ENCODE measurements at regions not wholly inside any gene's neighbourhood (a gene's known extent, or its start where the extent isn't known, plus 50 kb on each side); places are given as distances from the start of the nearest gene placed in this dataset.
"Not testable (repeated sequence)": the region's sequence is repeated elsewhere in the genome, so short reads cannot be mapped to it uniquely, and the experiment has no call there.

DNA sequence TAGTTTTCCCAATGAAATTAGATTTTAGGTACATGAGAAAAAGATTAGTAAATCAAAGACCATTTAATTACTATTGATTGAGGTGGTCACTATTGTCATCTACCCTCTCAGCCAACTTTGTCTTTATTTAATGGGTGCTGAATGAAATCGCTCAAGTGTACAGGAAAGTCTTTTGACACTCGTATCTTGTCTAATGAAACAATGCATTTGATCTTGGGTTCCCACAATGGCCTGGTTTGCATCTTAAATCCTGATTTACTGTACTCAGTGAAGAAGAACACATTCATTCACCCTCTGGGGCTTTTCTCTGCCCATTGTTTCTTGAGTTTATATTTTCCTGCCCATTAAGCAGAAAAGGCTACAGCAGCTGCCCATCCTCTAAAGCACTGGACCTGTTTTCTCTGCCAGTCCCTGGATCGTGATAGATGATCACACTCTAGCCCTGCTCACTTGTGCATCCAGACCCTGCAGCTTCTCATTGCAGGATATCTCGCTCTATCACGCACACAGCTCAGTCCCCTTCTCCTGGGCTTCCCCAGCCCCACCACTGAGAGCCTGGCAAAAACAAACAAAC lies 1369.3 kb downstream of the AACS start:
- no peak overlapping the region for H3K27ac ChIP-seq
- TF ChIP-seq, protein P1, sequence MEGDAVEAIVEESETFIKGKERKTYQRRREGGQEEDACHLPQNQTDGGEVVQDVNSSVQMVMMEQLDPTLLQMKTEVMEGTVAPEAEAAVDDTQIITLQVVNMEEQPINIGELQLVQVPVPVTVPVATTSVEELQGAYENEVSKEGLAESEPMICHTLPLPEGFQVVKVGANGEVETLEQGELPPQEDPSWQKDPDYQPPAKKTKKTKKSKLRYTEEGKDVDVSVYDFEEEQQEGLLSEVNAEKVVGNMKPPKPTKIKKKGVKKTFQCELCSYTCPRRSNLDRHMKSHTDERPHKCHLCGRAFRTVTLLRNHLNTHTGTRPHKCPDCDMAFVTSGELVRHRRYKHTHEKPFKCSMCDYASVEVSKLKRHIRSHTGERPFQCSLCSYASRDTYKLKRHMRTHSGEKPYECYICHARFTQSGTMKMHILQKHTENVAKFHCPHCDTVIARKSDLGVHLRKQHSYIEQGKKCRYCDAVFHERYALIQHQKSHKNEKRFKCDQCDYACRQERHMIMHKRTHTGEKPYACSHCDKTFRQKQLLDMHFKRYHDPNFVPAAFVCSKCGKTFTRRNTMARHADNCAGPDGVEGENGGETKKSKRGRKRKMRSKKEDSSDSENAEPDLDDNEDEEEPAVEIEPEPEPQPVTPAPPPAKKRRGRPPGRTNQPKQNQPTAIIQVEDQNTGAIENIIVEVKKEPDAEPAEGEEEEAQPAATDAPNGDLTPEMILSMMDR (IDR thresholded peaks at IDR 0.05): no peak
- no peak for TF ChIP-seq ZFX (IDR thresholded peaks at IDR 0.05; ENCODE audit: borderline replicate concordance)

DNA sequence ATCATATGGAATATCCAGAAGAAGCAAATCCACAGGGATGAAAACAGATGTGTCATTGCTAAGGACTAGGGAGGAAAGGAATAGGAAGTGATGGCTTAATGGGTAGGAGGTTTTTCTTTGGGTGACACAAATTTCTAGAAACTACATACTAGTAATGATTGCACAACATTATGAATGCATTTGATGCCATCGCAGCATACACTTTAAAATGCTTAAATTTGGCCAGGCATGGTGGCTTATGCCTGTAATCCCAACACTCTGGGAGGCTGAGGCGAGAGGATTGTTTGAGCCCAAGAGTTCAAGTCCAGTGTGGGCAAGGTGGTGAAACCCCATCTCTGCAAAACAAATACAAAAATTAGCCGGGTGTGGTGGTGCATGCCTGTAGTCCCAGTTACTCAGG lies 1370.8 kb downstream of the AACS start:
- H3K27ac ChIP-seq: no peak overlapping the region
- TF ChIP-seq ZFX (IDR thresholded peaks at IDR 0.05; ENCODE audit: borderline replicate concordance): no peak

DNA sequence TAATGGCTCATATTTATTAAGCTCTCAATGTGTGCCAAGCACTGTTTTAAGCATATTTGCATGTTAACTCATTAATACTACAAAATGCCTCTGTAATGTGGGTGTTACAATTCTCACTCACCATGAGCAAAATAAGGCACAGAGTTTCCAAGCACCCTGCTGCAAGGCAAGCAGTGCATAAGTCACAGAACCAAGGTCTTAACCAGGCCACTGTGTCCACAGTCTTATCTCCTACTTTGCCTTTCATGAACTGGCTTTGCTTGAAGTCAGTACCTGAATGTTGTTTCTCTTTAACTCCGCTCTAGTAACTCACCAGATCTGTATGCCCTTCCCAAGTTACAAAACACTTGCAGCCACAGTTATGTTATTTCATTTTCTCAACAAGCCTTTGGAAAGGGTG lies 1372.7 kb downstream of the AACS start:
- no peak overlapping the region for H3K27ac ChIP-seq
- TF ChIP-seq ZFX (IDR thresholded peaks at IDR 0.05; ENCODE audit: borderline replicate concordance): no peak
- TF ChIP-seq, protein P1 (IDR thresholded peaks at IDR 0.05): no peak

DNA sequence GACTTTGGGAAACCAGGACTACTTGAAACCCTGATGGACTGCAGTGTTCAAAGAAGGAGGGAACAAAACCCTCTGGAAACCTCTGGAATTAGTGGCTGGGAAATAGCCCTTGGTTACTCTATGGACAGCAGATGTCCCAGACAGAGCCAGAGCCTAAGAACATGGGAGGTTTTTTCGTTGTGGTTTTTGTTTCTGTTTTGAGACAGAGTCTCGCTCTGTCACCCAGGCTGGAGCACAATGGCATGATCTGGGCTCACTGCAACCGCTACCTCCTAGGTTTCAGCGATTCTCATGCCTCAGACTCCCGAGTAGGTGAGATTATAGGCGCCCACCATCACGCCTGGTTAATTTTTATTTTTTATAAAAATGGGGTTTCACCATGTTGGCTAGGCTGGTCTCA lies 1378.7 kb downstream of the AACS start:
- TF ChIP-seq, protein P1 (IDR thresholded peaks at IDR 0.05): no peak
- no peak for TF ChIP-seq ZFX (IDR thresholded peaks at IDR 0.05; ENCODE audit: borderline replicate concordance)
- no peak overlapping the region for H3K27ac ChIP-seq

DNA sequence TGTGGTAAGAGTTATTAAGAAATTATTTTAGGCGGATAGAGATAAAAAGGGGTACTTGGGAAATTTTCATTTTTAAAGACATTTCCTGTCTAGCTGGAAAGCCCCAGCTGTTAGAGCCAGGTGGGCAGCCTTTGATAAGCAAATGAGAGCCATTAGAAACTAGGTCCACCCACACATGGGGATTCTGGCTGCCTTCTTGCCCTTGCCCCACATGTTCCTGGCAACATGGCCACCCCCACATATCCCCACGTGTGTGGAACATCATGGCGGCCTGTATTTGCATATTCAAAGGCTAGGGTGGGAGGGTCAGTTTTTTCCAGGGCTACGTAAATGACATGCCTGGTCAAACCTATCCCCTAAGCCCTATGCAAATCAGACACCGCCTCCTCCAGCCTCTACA lies 1382.1 kb downstream of the AACS start:
- H3K27ac ChIP-seq: no peak overlapping the region
- TF ChIP-seq ZFX (IDR thresholded peaks at IDR 0.05; ENCODE audit: borderline replicate concordance): no peak
- TF ChIP-seq, protein P1 (IDR thresholded peaks at IDR 0.05): no peak

DNA sequence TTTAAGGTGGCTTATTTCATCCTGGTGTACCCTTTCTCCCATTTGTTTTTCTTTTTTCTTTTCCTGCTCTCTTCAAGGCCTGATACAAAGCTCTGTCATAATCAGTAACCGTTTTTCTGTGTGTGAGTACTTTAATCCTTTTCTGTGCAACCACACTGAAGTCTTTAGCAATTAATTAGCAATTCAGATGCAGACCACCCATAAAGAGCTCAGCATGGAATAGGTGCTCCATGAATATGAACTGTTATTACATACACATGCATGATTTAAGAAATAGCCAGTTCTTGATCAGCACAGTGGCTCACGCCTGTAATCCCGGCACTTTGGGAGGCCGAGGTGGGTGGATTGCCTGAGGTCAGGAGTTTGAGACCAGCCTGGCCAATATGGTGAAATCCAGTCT lies 1386.6 kb downstream of the AACS start:
- no peak for TF ChIP-seq ZFX (IDR thresholded peaks at IDR 0.05; ENCODE audit: borderline replicate concordance)
- TF ChIP-seq, protein P1 (IDR thresholded peaks at IDR 0.05): no peak
- no peak overlapping the region for H3K27ac ChIP-seq

DNA sequence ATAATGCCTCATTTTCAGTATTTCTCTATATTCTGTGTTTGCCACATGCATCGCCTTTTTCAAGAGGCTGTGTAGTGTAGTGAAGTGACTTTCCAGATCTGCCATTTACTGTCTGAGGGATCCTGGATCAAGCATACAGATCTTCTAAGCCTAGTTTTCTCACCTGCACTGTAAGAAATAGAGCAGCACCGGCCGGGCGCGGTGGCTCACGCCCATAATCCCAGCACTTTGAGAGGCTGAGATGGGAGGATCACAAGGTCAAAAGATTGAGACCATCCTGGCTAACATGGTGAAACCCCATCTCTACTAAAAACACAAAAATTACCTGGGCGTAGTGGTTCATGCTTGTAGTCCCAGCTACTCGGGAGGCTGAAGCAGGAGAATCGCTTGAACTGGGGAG lies 1387.5 kb downstream of the AACS start:
- H3K27ac ChIP-seq: not testable (repeated sequence)

DNA sequence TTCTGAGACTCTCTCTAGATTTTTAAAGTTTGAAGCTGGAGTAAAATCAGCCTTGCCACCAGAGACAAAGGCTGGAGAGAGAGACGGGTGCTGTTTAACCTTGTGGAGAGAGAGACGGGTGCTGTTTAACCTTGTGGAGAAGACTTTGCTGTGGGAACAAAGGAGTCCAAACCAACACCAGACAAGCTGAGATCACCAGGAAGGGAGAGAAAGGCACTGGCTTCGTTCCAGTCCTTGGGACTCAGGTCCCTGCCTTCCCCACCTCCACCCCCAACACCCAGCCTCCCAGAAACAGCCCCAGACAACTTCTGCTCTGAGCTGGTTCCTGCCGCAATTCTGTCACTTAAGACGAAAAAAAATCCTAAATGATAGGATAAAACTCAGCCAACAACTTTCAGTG lies 1389.3 kb downstream of the AACS start:
- H3K27ac ChIP-seq: no peak overlapping the region
- TF ChIP-seq, protein P1 (IDR thresholded peaks at IDR 0.05): no peak
- no peak for TF ChIP-seq ZFX (IDR thresholded peaks at IDR 0.05; ENCODE audit: borderline replicate concordance)
